Muscle layer of colon (tissue), 2 donors: ENCODE measurements at regions not wholly inside any gene's neighbourhood (a gene's known extent, or its start where the extent isn't known, plus 50 kb on each side); places are given as distances from the start of the nearest gene placed in this dataset.

ENCODE experiments used
- H3K27ac ChIP-seq: one replicate; pipeline ENCODE4 v1.7.0; 2013; ENCODE audit warnings: low read depth, mild to moderate bottlenecking, low read length, moderate library complexity
- H3K27me3 ChIP-seq, 2 donors: one replicate each; pipeline ENCODE4 v1.7.0; 2013; ENCODE audit warnings: low read length in 2 of 2, mild to moderate bottlenecking in 2 of 2; ENCODE audit not compliant: insufficient read depth in 2 of 2, control insufficient read depth in 1 of 2
- H3K36me3 ChIP-seq: one replicate; pipeline ENCODE4 v1.7.0; 2013; ENCODE audit warnings: mild to moderate bottlenecking, low read length; ENCODE audit not compliant: insufficient read depth
- H3K4me1 ChIP-seq: one replicate; pipeline ENCODE4 v1.7.0; 2013; ENCODE audit warnings: mild to moderate bottlenecking, low read length; ENCODE audit not compliant: insufficient read depth
- H3K4me3 ChIP-seq, 2 donors: one replicate each; pipeline ENCODE4 v1.7.0; 2013; ENCODE audit warnings: low read length in 2 of 2, low read depth in 1 of 2, mild to moderate bottlenecking in 1 of 2, moderate library complexity in 1 of 2
- H3K9ac ChIP-seq: one replicate; pipeline ENCODE4 v1.7.0; 2013; ENCODE audit warnings: low read length
- H3K9me3 ChIP-seq: one replicate; pipeline ENCODE4 v1.7.0; 2013; ENCODE audit warnings: mild to moderate bottlenecking, low read length
- donor health status: abdominal sarcoma.
- donor health status: Adenocarcinoma of cecum.

GRCh38 chr10:111750165-111750849 is 433.3 kb downstream of the GPAM start:
- no peak overlapping the region for H3K27ac ChIP-seq
- no peak overlapping the region for H3K4me3 ChIP-seq
- no peaks in the 10 kb centered on the region for H3K36me3 ChIP-seq
- no peaks in the 10 kb centered on the region for H3K4me1 ChIP-seq
- no peaks in the 10 kb centered on the region for H3K27me3 ChIP-seq
- H3K9ac ChIP-seq: no peak overlapping the region
- no peaks in the 10 kb centered on the region for H3K9me3 ChIP-seq

- Histone ChIP-seq H3K36me3 (no peaks in the 10 kb centered on the region), H3K9me3 (no peaks in the 10 kb centered on the region), H3K27ac (no peak overlapping the region), H3K27me3 (no peaks in the 10 kb centered on the region), H3K4me1 (no peaks in the 10 kb centered on the region), H3K9ac (no peak overlapping the region), H3K4me3 (peak overlapping the region in 1 of 2 donors; percentile 35)
Measured at GRCh38 chr10:111756217-111757061, 427.1 kb downstream of the GPAM start.

GRCh38 chr10:111758593-111758992 is 425.0 kb downstream of the GPAM start:
- H3K4me1 ChIP-seq: no peaks in the 10 kb centered on the region
- no peaks in the 10 kb centered on the region for H3K9me3 ChIP-seq
- no peak overlapping the region for H3K9ac ChIP-seq
- no peaks in the 10 kb centered on the region for H3K27me3 ChIP-seq
- no peaks in the 10 kb centered on the region for H3K36me3 ChIP-seq
- no peak overlapping the region for H3K4me3 ChIP-seq
- H3K27ac ChIP-seq: no peak overlapping the region

- Histone ChIP-seq H3K4me1 (no peaks in the 10 kb centered on the region), H3K27ac (no peak overlapping the region), H3K9me3 (no peaks in the 10 kb centered on the region), H3K36me3 (no peaks in the 10 kb centered on the region), H3K4me3 (no peak overlapping the region), H3K9ac (no peak overlapping the region), H3K27me3 (no peaks in the 10 kb centered on the region)
Measured at GRCh38 chr10:111762114-111762513, 421.5 kb downstream of the GPAM start.

DNA sequence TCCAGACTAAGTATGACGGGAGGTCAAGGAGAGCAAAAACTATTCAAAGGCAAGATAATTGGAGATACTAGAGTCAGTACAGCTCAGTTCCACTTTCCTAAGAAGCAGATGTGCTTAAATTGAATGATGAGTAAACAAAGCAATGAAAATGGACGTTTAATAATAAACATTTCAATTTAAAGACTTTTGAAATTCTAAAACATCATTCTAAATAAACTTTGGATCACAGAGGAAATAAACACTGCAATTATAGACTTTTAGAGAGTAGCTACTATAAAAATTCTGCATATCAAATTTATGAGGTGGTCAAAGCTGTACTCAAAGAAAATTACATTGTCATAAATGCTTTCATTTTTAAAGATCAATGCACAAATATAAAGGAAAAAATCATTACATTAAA is 418.3 kb downstream of the GPAM start:
- Histone ChIP-seq H3K9me3 (no peaks in the 10 kb centered on the region), H3K4me1 (no peaks in the 10 kb centered on the region), H3K9ac (no peak overlapping the region), H3K27ac (no peak overlapping the region), H3K4me3 (no peak overlapping the region), H3K36me3 (no peaks in the 10 kb centered on the region), H3K27me3 (no peaks in the 10 kb centered on the region)

DNA sequence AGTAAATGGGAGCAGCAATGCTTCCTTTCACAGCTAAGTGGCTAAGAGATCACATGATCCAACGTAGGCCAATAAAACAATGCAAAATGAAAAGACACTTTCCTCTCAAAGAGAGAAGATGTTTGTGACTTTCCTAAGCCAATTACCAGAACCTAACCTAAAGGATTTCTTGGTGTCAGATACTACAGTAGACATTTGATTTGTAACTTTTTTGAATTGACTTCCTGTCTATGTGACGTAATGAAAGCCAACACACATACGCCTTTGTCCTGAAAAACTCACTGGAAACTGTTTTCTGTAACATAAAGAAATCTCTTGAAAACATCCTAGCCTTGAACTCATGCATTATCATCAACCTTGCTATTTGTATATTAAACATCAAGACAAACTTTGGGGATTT is 417.1 kb downstream of the GPAM start:
- H3K36me3 ChIP-seq: no peaks in the 10 kb centered on the region
- no peaks in the 10 kb centered on the region for H3K9me3 ChIP-seq
- no peak overlapping the region for H3K4me3 ChIP-seq
- no peaks in the 10 kb centered on the region for H3K27me3 ChIP-seq
- no peaks in the 10 kb centered on the region for H3K4me1 ChIP-seq
- no peak overlapping the region for H3K9ac ChIP-seq
- no peak overlapping the region for H3K27ac ChIP-seq

- Histone ChIP-seq H3K36me3 (no peaks in the 10 kb centered on the region), H3K4me1 (no peaks in the 10 kb centered on the region), H3K4me3 (no peak overlapping the region), H3K9me3 (no peaks in the 10 kb centered on the region), H3K9ac (no peak overlapping the region), H3K27ac (no peak overlapping the region), H3K27me3 (no peaks in the 10 kb centered on the region)
Measured at GRCh38 chr10:111767661-111768060, 415.9 kb downstream of the GPAM start.

GRCh38 chr10:111773950-111774349 is 409.6 kb downstream of the GPAM start:
- H3K27ac ChIP-seq: no peak overlapping the region
- no peak overlapping the region for H3K9ac ChIP-seq
- H3K27me3 ChIP-seq: no peaks in the 10 kb centered on the region
- no peaks in the 10 kb centered on the region for H3K9me3 ChIP-seq
- H3K36me3 ChIP-seq: no peaks in the 10 kb centered on the region
- H3K4me3 ChIP-seq: no peak overlapping the region
- H3K4me1 ChIP-seq: no peaks in the 10 kb centered on the region

DNA sequence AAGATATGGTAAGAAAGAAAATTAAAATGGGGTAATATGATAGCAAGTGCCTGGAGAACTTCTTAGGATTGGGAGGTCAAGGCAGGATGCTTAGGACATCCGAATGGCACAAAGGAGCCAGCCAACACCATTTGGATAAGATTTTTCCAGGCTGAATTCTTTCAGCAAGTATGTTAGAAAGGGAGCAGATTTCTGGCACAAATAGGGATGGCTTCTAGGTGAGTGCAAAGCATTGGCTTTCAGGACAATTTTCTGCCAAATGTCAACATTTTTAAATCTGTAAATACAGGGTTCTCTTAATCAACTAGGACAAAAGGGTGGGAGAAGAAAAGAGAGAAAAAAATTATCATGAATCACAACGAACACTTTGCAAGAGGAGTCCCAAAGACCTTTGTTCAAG is 409.1 kb downstream of the GPAM start:
- H3K27me3 ChIP-seq: no peaks in the 10 kb centered on the region
- H3K36me3 ChIP-seq: no peaks in the 10 kb centered on the region
- H3K9me3 ChIP-seq: no peaks in the 10 kb centered on the region
- no peaks in the 10 kb centered on the region for H3K4me1 ChIP-seq
- H3K4me3 ChIP-seq: no peak overlapping the region
- no peak overlapping the region for H3K9ac ChIP-seq
- no peak overlapping the region for H3K27ac ChIP-seq

DNA sequence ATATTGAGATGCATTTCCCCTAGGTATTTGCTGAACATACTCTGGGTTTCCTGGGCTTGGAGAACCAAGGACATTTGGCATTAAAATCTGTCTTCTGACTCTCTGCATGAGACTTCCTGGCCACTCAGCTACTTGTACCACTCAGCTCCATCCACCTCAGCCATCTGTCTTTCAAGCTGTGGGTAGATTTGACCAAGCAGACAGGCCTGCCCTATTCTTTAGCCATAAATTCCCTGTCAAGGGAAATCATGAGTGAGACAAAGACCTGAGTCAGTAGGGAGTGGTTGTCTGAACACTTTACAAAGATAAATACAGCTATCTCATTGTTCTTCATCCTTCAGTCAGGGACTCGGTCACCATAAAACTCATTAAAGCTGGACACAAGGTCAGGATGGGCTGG is 399.1 kb downstream of the GPAM start:
- Histone ChIP-seq H3K36me3 (no peaks in the 10 kb centered on the region), H3K27ac (no peak overlapping the region), H3K9ac (no peak overlapping the region), H3K27me3 (no peaks in the 10 kb centered on the region), H3K4me1 (no peaks in the 10 kb centered on the region), H3K4me3 (no peak overlapping the region), H3K9me3 (no peaks in the 10 kb centered on the region)

GRCh38 chr10:111784946-111785465 is 398.6 kb downstream of the GPAM start:
- H3K27ac ChIP-seq: no peak overlapping the region
- no peaks in the 10 kb centered on the region for H3K4me1 ChIP-seq
- no peak overlapping the region for H3K9ac ChIP-seq
- H3K27me3 ChIP-seq: no peaks in the 10 kb centered on the region
- H3K4me3 ChIP-seq: no peak overlapping the region
- H3K9me3 ChIP-seq: no peaks in the 10 kb centered on the region
- H3K36me3 ChIP-seq: no peaks in the 10 kb centered on the region
